Adipocyte (in vitro differentiated cells): ENCODE measurements at regions not wholly inside any gene's neighbourhood (a gene's known extent, or its start where the extent isn't known, plus 50 kb on each side); places are given as distances from the start of the nearest gene placed in this dataset.
"Not testable (repeated sequence)": the region's sequence is repeated elsewhere in the genome, so short reads cannot be mapped to it uniquely, and the experiment has no call there.

Experiments
- DNase-seq: peaks from one replicate; pipeline ENCODE4 v3.0.0-alpha.2; 2015; ENCODE audit warnings: low read depth
- H3K27me3 ChIP-seq: replicated peaks from 2 replicates; pipeline ENCODE4 v1.7.0; 2013; ENCODE audit warnings: mild to moderate bottlenecking, low read length, moderate library complexity; ENCODE audit not compliant: control insufficient read depth, insufficient read depth
- H3K36me3 ChIP-seq: 2 replicates; pipeline ENCODE4 v1.7.0; 2013; ENCODE audit warnings: low read length, mild to moderate bottlenecking, moderate library complexity; ENCODE audit not compliant: control insufficient read depth, insufficient read depth, severe bottlenecking
- H3K4me1 ChIP-seq: 2 replicates; pipeline ENCODE4 v1.7.0; 2013; ENCODE audit warnings: mild to moderate bottlenecking, low read length, moderate library complexity; ENCODE audit not compliant: control insufficient read depth, insufficient read depth
- H3K4me3 ChIP-seq: 2 replicates; pipeline ENCODE4 v1.7.0; 2013; ENCODE audit warnings: mild to moderate bottlenecking, low read length, moderate library complexity
- H3K9ac ChIP-seq: 2 replicates; pipeline ENCODE4 v1.7.0; 2013; ENCODE audit warnings: mild to moderate bottlenecking, low read length, moderate library complexity
- H3K9me3 ChIP-seq: 2 replicates; pipeline ENCODE4 v1.7.0; 2013; ENCODE audit warnings: mild to moderate bottlenecking, low read length, moderate library complexity; ENCODE audit not compliant: control insufficient read depth

GRCh38 chr9:82134010-82134409, 145.4 kb downstream of the SPATA31D1 start:
- Histone ChIP-seq H3K4me3 (no peak overlapping the region), H3K27me3 (no peaks in the 10 kb centered on the region), H3K4me1 (peaks cover 3% of the 10 kb centered on the region), H3K36me3 (no peaks in the 10 kb centered on the region), H3K9me3 (no peaks in the 10 kb centered on the region), H3K9ac (no peak overlapping the region)
- DNase-seq = no peak

- DNase-seq = no peak
- Histone ChIP-seq H3K9ac (no peak overlapping the region), H3K36me3 (no peaks in the 10 kb centered on the region), H3K4me3 (no peak overlapping the region), H3K27me3 (no peaks in the 10 kb centered on the region), H3K9me3 (no peaks in the 10 kb centered on the region), H3K4me1 (peaks cover 3% of the 10 kb centered on the region)
Observed at GRCh38 chr9:82135106-82135505, 146.5 kb downstream of the SPATA31D1 start.

GRCh38 chr9:82138081-82138480, 149.5 kb downstream of the SPATA31D1 start:
- H3K4me3 ChIP-seq, H3K9ac ChIP-seq, H3K27me3 ChIP-seq, H3K36me3 ChIP-seq, H3K4me1 ChIP-seq, H3K9me3 ChIP-seq: not testable (repeated sequence)
- peak; percentile 24 for DNase-seq

GRCh38 chr9:82140471-82140870, 151.9 kb downstream of the SPATA31D1 start:
- no peaks in the 10 kb centered on the region for H3K36me3 ChIP-seq
- H3K4me1 ChIP-seq = no peaks in the 10 kb centered on the region
- no peak overlapping the region for H3K4me3 ChIP-seq
- no peak overlapping the region for H3K9ac ChIP-seq
- H3K27me3 ChIP-seq = no peaks in the 10 kb centered on the region
- no peaks in the 10 kb centered on the region for H3K9me3 ChIP-seq
- no peak for DNase-seq

- H3K9me3 ChIP-seq = no peaks in the 10 kb centered on the region
- H3K36me3 ChIP-seq = no peaks in the 10 kb centered on the region
- peaks cover 25% of the 10 kb centered on the region for H3K4me1 ChIP-seq
- H3K27me3 ChIP-seq = no peaks in the 10 kb centered on the region
- H3K9ac ChIP-seq = no peak overlapping the region
- DNase-seq = no peak
- no peak overlapping the region for H3K4me3 ChIP-seq
Observed at GRCh38 chr9:82144803-82145202, 156.2 kb downstream of the SPATA31D1 start.

- Histone ChIP-seq H3K27me3 (no peaks in the 10 kb centered on the region), H3K9me3 (no peaks in the 10 kb centered on the region), H3K36me3 (no peaks in the 10 kb centered on the region), H3K9ac (no peak overlapping the region), H3K4me1 (peaks cover 25% of the 10 kb centered on the region), H3K4me3 (no peak overlapping the region)
- no peak for DNase-seq
Observed at GRCh38 chr9:82146677-82147076, 158.1 kb downstream of the SPATA31D1 start.

GRCh38 chr9:82147798-82148425, 159.3 kb downstream of the SPATA31D1 start:
- no peak overlapping the region for H3K9ac ChIP-seq

GRCh38 chr9:82148426-82148810, 159.8 kb downstream of the SPATA31D1 start:
- Histone ChIP-seq H3K9me3 (no peaks in the 10 kb centered on the region), H3K4me3 (peak overlapping the region; percentile 43), H3K27me3 (no peaks in the 10 kb centered on the region), H3K9ac (peak overlapping the region; percentile 37), H3K36me3 (no peaks in the 10 kb centered on the region), H3K4me1 (peaks cover 25% of the 10 kb centered on the region)
- no peak for DNase-seq

More at GRCh38 chr9:82147798-82148425, 159.3 kb downstream of the SPATA31D1 start:
- peak; percentile 37 for DNase-seq
- Histone ChIP-seq H3K4me3 (no peak overlapping the region), H3K9me3 (no peaks in the 10 kb centered on the region), H3K4me1 (peaks cover 25% of the 10 kb centered on the region), H3K27me3 (no peaks in the 10 kb centered on the region), H3K36me3 (no peaks in the 10 kb centered on the region)

GRCh38 chr9:82148901-82149461, 160.4 kb downstream of the SPATA31D1 start:
- DNase-seq = peak; percentile 93
- Histone ChIP-seq H3K4me1 (peaks cover 25% of the 10 kb centered on the region), H3K9me3 (no peaks in the 10 kb centered on the region), H3K4me3 (peak overlapping the region; percentile 43), H3K9ac (peak overlapping the region; percentile 37), H3K36me3 (no peaks in the 10 kb centered on the region), H3K27me3 (no peaks in the 10 kb centered on the region)

- DNase-seq = no peak
- H3K4me3 ChIP-seq = no peak overlapping the region
- no peaks in the 10 kb centered on the region for H3K9me3 ChIP-seq
- H3K4me1 ChIP-seq = peaks cover 25% of the 10 kb centered on the region
- H3K36me3 ChIP-seq = no peaks in the 10 kb centered on the region
- peak overlapping the region; percentile 37 for H3K9ac ChIP-seq
- no peaks in the 10 kb centered on the region for H3K27me3 ChIP-seq
Observed at GRCh38 chr9:82149501-82149946, 161.0 kb downstream of the SPATA31D1 start.

GRCh38 chr9:82152181-82152580, 163.6 kb downstream of the SPATA31D1 start:
- Histone ChIP-seq H3K9me3 (no peaks in the 10 kb centered on the region), H3K4me1 (peaks cover 25% of the 10 kb centered on the region), H3K36me3 (no peaks in the 10 kb centered on the region), H3K9ac (no peak overlapping the region), H3K27me3 (no peaks in the 10 kb centered on the region), H3K4me3 (no peak overlapping the region)
- DNase-seq = no peak

- no peaks in the 10 kb centered on the region for H3K9me3 ChIP-seq
- H3K4me1 ChIP-seq = peaks cover 18% of the 10 kb centered on the region
- no peaks in the 10 kb centered on the region for H3K27me3 ChIP-seq
- DNase-seq = no peak
- no peaks in the 10 kb centered on the region for H3K36me3 ChIP-seq
- H3K9ac ChIP-seq = no peak overlapping the region
- no peak overlapping the region for H3K4me3 ChIP-seq
Observed at GRCh38 chr9:82153032-82153431, 164.5 kb downstream of the SPATA31D1 start.
